CD4-positive, CD25-positive, alpha-beta regulatory T cell (primary cell): ENCODE measurements at regions not wholly inside any gene's neighbourhood (a gene's known extent, or its start where the extent isn't known, plus 50 kb on each side); places are given as distances from the start of the nearest gene placed in this dataset.
"Not testable (repeated sequence)": the region's sequence is repeated elsewhere in the genome, so short reads cannot be mapped to it uniquely, and the experiment has no call there.

ENCODE experiments used
- ATAC-seq, 2 donors: fragments of 150-1000 bp; cut with Tn5 transposase; one replicate each; pipeline ENCODE4 v1.10.0; 2021; ENCODE audit warnings: low read depth in 2 of 2, moderate number of reproducible peaks in 2 of 2, moderate library complexity in 1 of 2
- DNase-seq, 3 donors: peaks; one replicate each; pipeline versions ENCODE4 v3.0.0 to v3.0.0-alpha.2; 2012 to 2022; ENCODE audit warnings: mixed read lengths in 1 of 3
- H3K27ac ChIP-seq: one replicate; pipeline ENCODE4 v1.7.0; 2013; ENCODE audit warnings: mild to moderate bottlenecking, low read length; ENCODE audit not compliant: insufficient read depth, poor library complexity, severe bottlenecking
- H3K27me3 ChIP-seq: one replicate; pipeline ENCODE4 v1.7.0; 2013; ENCODE audit warnings: low read length; ENCODE audit not compliant: control insufficient read depth, insufficient read depth
- H3K36me3 ChIP-seq: one replicate; pipeline ENCODE4 v1.7.0; 2013; ENCODE audit warnings: mild to moderate bottlenecking, low read length, moderate library complexity; ENCODE audit not compliant: control insufficient read depth, insufficient read depth
- H3K4me1 ChIP-seq: 2 replicates; pipeline ENCODE4 v1.7.0; 2013; ENCODE audit warnings: mild to moderate bottlenecking, low read length; ENCODE audit not compliant: insufficient read depth, control insufficient read depth, poor library complexity, severe bottlenecking
- H3K4me3 ChIP-seq: one replicate; pipeline ENCODE4 v1.7.0; 2013; ENCODE audit warnings: low read depth, mild to moderate bottlenecking, low read length, moderate library complexity
- H3K9me3 ChIP-seq, 2 experiments: 1 replicate in 1 of 2; 2 replicates in 1 of 2; pipeline ENCODE4 v1.7.0; 2013; ENCODE audit warnings: low read length in 2 of 2, mild to moderate bottlenecking in 1 of 2, moderate library complexity in 1 of 2; ENCODE audit not compliant: control insufficient read depth in 2 of 2
- H3K27ac Mint-ChIP-seq, 3 donors: one replicate each; pipeline ENCODE4 v1.8.0; 2020 to 2022; ENCODE audit warnings: mild to moderate bottlenecking in 3 of 3, mixed read lengths in 3 of 3, moderate library complexity in 2 of 3
- H3K27me3 Mint-ChIP-seq: one replicate; pipeline ENCODE4 v1.8.0; 2022; ENCODE audit warnings: mild to moderate bottlenecking, mixed read lengths
- H3K36me3 Mint-ChIP-seq: one replicate; pipeline ENCODE4 v1.8.0; 2020; ENCODE audit warnings: mixed read lengths
- H3K4me1 Mint-ChIP-seq, 4 donors: one replicate each; pipeline ENCODE4 v1.8.0; 2020 to 2022; ENCODE audit warnings: mixed read lengths in 4 of 4, mild to moderate bottlenecking in 1 of 4
- H3K4me3 Mint-ChIP-seq, 4 donors: one replicate each; pipeline ENCODE4 v1.8.0; 2020 to 2022; ENCODE audit warnings: mild to moderate bottlenecking in 4 of 4, mixed read lengths in 4 of 4, moderate library complexity in 3 of 4
- H3K9me3 Mint-ChIP-seq, 7 donors: one replicate each; pipeline ENCODE4 v1.8.0; 2020 to 2022; ENCODE audit warnings: mixed read lengths in 7 of 7, mild to moderate bottlenecking in 3 of 7, moderate library complexity in 2 of 7

GRCh38 chr4:118575726-118576125, 109.5 kb upstream of the METTL14 start:
- not testable (repeated sequence) for H3K27ac Mint-ChIP-seq, H3K4me3 Mint-ChIP-seq, DNase-seq, H3K9me3 Mint-ChIP-seq, H3K4me3 ChIP-seq, H3K9me3 ChIP-seq, H3K4me1 Mint-ChIP-seq, H3K27me3 Mint-ChIP-seq, H3K36me3 Mint-ChIP-seq, ATAC-seq, H3K36me3 ChIP-seq, H3K27me3 ChIP-seq, H3K4me1 ChIP-seq, H3K27ac ChIP-seq

- not testable (repeated sequence) for H3K4me1 Mint-ChIP-seq, ATAC-seq, H3K27ac ChIP-seq, H3K36me3 Mint-ChIP-seq, H3K4me3 Mint-ChIP-seq, H3K4me1 ChIP-seq, H3K9me3 ChIP-seq, H3K4me3 ChIP-seq, H3K27ac Mint-ChIP-seq, H3K27me3 Mint-ChIP-seq, H3K27me3 ChIP-seq, H3K36me3 ChIP-seq, DNase-seq, H3K9me3 Mint-ChIP-seq
Measured at GRCh38 chr4:118576709-118577219, 108.4 kb upstream of the METTL14 start.

DNA sequence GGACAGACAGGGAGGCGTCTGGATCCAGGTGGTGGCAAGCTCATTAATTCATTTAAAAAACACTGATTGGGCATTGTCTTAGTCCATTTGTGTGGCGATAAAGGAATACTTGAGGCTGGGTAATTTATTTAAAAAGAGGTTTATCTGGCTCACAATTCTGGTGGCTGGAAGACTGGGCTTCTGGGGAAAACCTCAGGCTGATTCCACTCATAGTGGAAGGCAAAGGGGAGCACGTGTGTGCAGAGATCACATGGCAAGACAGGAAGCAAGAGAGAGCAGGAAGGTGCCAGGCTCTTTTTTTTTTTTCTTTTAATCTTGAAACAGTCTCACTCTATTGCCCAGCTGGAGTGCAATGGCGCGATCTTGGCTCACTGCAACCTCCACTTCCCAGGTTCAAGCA, 100.2 kb upstream of the METTL14 start:
- peaks cover 0 to 3% (median 0%) of the 10 kb centered on the region in 4 donors for H3K4me1 Mint-ChIP-seq
- DNase-seq (no peak), ATAC-seq (no peak)
- H3K36me3 Mint-ChIP-seq = no peaks in the 10 kb centered on the region
- peak overlapping the region in 1 of 3 donors; percentile 38 for H3K27ac Mint-ChIP-seq
- Histone ChIP-seq H3K9me3 (no peaks in the 10 kb centered on the region), H3K4me1 (no peaks in the 10 kb centered on the region), H3K36me3 (no peaks in the 10 kb centered on the region), H3K27ac (no peak overlapping the region), H3K4me3 (no peak overlapping the region), H3K27me3 (peaks cover 11% of the 10 kb centered on the region)
- H3K27me3 Mint-ChIP-seq = peaks cover 23% of the 10 kb centered on the region
- no peak overlapping the region for H3K4me3 Mint-ChIP-seq
- no peaks in the 10 kb centered on the region for H3K9me3 Mint-ChIP-seq

DNA sequence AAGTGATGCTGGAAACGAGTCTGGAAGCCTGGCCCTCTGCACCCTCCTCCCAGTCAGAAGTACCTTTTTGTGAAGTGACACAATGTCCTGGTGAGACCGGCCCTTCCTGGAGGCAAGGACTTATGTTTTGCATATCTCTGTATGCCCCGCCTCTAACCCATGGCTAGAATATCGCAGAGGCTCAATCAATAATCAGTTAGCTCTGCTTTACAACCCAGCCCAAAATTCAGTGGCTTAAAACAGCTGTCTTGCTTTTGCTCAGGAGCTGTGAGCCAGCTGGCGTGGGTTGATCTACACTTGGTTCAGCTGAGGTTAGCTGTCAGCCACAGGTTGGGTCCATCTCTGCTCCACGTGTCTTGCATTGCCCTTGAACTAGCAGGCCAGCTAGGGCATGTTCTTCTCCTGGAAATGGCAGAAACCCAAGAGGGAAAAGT, 98.8 kb upstream of the METTL14 start:
- Histone ChIP-seq H3K27me3 (peaks cover 11% of the 10 kb centered on the region), H3K4me1 (no peaks in the 10 kb centered on the region), H3K9me3 (no peaks in the 10 kb centered on the region), H3K4me3 (no peak overlapping the region), H3K36me3 (no peaks in the 10 kb centered on the region), H3K27ac (no peak overlapping the region)
- no peak for ATAC-seq
- no peak for DNase-seq
- Mint-ChIP-seq H3K27ac (no peak overlapping the region), H3K9me3 (peaks cover 0 to 3% (median 0%) of the 10 kb centered on the region in 7 donors), H3K36me3 (no peaks in the 10 kb centered on the region), H3K4me3 (no peak overlapping the region), H3K27me3 (peaks cover 29% of the 10 kb centered on the region), H3K4me1 (peaks cover 6 to 11% (median 9%) of the 10 kb centered on the region in 4 donors)

GRCh38 chr4:118587116-118587831, 97.9 kb upstream of the METTL14 start:
- ATAC-seq (no peak), DNase-seq (no peak)
- Mint-ChIP-seq H3K27ac (no peak overlapping the region), H3K27me3 (peaks cover 35% of the 10 kb centered on the region), H3K36me3 (peaks cover 4% of the 10 kb centered on the region), H3K4me1 (peaks cover 6 to 17% (median 13%) of the 10 kb centered on the region in 4 donors), H3K9me3 (peaks cover 0 to 4% (median 0%) of the 10 kb centered on the region in 7 donors), H3K4me3 (no peak overlapping the region)
- no peaks in the 10 kb centered on the region for H3K36me3 ChIP-seq
- no peaks in the 10 kb centered on the region for H3K9me3 ChIP-seq
- H3K27me3 ChIP-seq = peaks cover 6% of the 10 kb centered on the region
- no peaks in the 10 kb centered on the region for H3K4me1 ChIP-seq
- H3K27ac ChIP-seq = no peak overlapping the region
- no peak overlapping the region for H3K4me3 ChIP-seq

DNA sequence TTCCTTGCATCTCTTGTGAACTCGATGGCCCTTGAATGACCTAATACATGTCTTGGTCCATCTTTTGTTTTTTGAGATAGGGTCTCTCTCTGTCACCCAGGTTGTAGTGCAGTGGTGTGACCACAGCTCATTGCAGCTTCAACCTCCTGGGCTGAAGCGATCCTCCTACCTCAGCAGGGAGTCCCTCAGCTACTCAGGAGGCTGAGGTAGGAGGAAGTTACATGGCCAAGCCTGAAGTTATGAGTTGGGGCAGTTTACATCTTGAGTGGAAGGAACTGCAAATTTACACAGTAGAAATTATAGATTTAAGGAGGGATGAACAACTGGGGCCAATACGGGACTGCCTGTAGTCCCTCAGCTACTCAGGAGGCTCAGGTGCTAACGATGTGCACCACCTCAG, 97.2 kb upstream of the METTL14 start:
- no peak overlapping the region for H3K4me3 Mint-ChIP-seq
- peaks cover 0 to 4% (median 0%) of the 10 kb centered on the region in 7 donors for H3K9me3 Mint-ChIP-seq
- Histone ChIP-seq H3K9me3 (no peaks in the 10 kb centered on the region), H3K27ac (no peak overlapping the region), H3K27me3 (peaks cover 2% of the 10 kb centered on the region), H3K4me1 (no peaks in the 10 kb centered on the region), H3K36me3 (no peaks in the 10 kb centered on the region), H3K4me3 (no peak overlapping the region)
- H3K27ac Mint-ChIP-seq = no peak overlapping the region
- DNase-seq = no peak
- ATAC-seq = no peak
- H3K27me3 Mint-ChIP-seq = peaks cover 35% of the 10 kb centered on the region
- H3K4me1 Mint-ChIP-seq = peaks cover 6 to 17% (median 13%) of the 10 kb centered on the region in 4 donors
- peaks cover 4% of the 10 kb centered on the region for H3K36me3 Mint-ChIP-seq

DNA sequence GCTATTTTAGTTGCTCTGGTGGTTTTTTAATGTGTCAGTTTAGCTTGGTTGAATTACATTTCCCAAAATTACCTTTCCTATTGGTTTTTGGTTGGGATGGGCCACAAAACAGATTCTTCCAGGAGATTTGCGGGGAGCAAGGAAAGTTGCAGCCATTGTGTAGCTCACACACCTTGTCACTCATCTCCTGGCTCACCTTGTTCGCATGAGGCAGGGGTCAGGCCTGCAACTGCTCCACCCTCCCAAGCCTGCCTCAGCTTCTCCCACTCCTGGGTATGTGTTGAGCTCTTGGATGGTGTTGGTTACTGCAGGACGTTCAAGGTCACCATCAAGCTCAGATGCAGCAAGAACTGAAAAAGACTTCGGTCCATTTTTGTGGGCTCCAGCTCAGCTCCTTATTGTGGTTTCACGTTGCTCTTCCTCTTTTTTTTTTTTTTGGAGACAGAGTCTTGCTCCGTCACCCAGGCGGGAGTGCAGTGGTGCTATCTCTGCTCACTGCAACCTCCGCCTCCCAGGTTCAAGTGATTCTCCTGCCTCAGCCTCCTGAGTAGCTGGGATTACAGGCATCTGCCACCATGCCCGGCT, 95.6 kb upstream of the METTL14 start:
- no peaks in the 10 kb centered on the region for H3K4me1 ChIP-seq
- Mint-ChIP-seq H3K4me1 (peaks cover 6 to 17% (median 13%) of the 10 kb centered on the region in 4 donors), H3K9me3 (peaks cover 0 to 4% (median 0%) of the 10 kb centered on the region in 7 donors), H3K27me3 (peaks cover 34% of the 10 kb centered on the region), H3K27ac (peak overlapping the region in 1 of 3 donors; percentile 36), H3K4me3 (no peak overlapping the region), H3K36me3 (peaks cover 4% of the 10 kb centered on the region)
- peaks cover 2% of the 10 kb centered on the region for H3K27me3 ChIP-seq
- no peaks in the 10 kb centered on the region for H3K36me3 ChIP-seq
- no peak for ATAC-seq
- no peak overlapping the region for H3K4me3 ChIP-seq
- no peaks in the 10 kb centered on the region for H3K9me3 ChIP-seq
- DNase-seq = no peak
- no peak overlapping the region for H3K27ac ChIP-seq
